ENCODE measurements at regions not wholly inside any gene's neighbourhood (a gene's known extent, or its start where the extent isn't known, plus 50 kb on each side); places are given as distances from the start of the nearest gene placed in this dataset.
"Not testable (repeated sequence)": the region's sequence is repeated elsewhere in the genome, so short reads cannot be mapped to it uniquely, and the experiment has no call there.

- H3K27ac ChIP-seq: no peak overlapping the region
- no peaks in the 10 kb centered on the region for H3K4me1 ChIP-seq
- DNase-seq: no peak
- intact Hi-C loops (cut with DNase I): no loop called here
- H3K9me3 ChIP-seq: no peaks in the 10 kb centered on the region
- no peaks in the 10 kb centered on the region for H3K36me3 ChIP-seq (ENCODE audit: insufficient read depth in 1 of 2, low read depth in 1 of 2)
- no peak for TF ChIP-seq CTCF (IDR thresholded peaks at IDR 0.05)
- H3K27me3 ChIP-seq (ENCODE audit: insufficient read depth in 3 of 3, low read length in 2 of 3): no peaks in the 10 kb centered on the region
- H3K4me3 ChIP-seq: no peak overlapping the region
- no peak for ATAC-seq
Observed at GRCh38 chr11:109677231-109677630, 255.2 kb downstream of the C11orf87 start.

GRCh38 chr11:109677876-109678275 lies 255.9 kb downstream of the C11orf87 start:
- H3K36me3 ChIP-seq (ENCODE audit: insufficient read depth in 1 of 2, low read depth in 1 of 2): no peaks in the 10 kb centered on the region
- H3K27me3 ChIP-seq (ENCODE audit: insufficient read depth in 3 of 3, low read length in 2 of 3): no peaks in the 10 kb centered on the region
- DNase-seq (no peak), ATAC-seq (no peak)
- no peak overlapping the region for H3K4me3 ChIP-seq
- intact Hi-C loops (cut with DNase I): no loop called here
- no peaks in the 10 kb centered on the region for H3K9me3 ChIP-seq
- H3K27ac ChIP-seq: no peak overlapping the region
- H3K4me1 ChIP-seq: no peaks in the 10 kb centered on the region
- no peak for TF ChIP-seq CTCF (IDR thresholded peaks at IDR 0.05)

- no peaks in the 10 kb centered on the region for H3K4me1 ChIP-seq
- DNase-seq (no peak), ATAC-seq (no peak)
- H3K36me3 ChIP-seq (ENCODE audit: insufficient read depth in 1 of 2, low read depth in 1 of 2): no peaks in the 10 kb centered on the region
- H3K4me3 ChIP-seq: no peak overlapping the region
- H3K9me3 ChIP-seq: no peaks in the 10 kb centered on the region
- intact Hi-C loops (cut with DNase I): no loop called here
- H3K27me3 ChIP-seq (ENCODE audit: insufficient read depth in 3 of 3, low read length in 2 of 3): no peaks in the 10 kb centered on the region
- H3K27ac ChIP-seq: no peak overlapping the region
- TF ChIP-seq CTCF (IDR thresholded peaks at IDR 0.05): no peak
Observed at GRCh38 chr11:109680127-109680526, 258.1 kb downstream of the C11orf87 start.

GRCh38 chr11:109682788-109683187 lies 260.8 kb downstream of the C11orf87 start:
- H3K9me3 ChIP-seq; H3K36me3 ChIP-seq (ENCODE audit: insufficient read depth in 1 of 2, low read depth in 1 of 2); H3K4me3 ChIP-seq; H3K27ac ChIP-seq; ATAC-seq; DNase-seq; H3K4me1 ChIP-seq; H3K27me3 ChIP-seq (ENCODE audit: insufficient read depth in 3 of 3, low read length in 2 of 3); intact Hi-C loops (cut with DNase I): not testable (repeated sequence)
- 90 to 96% (median 92%) methylated on average over 1 of the region's 1 CpG for WGBS, 3 donors

GRCh38 chr11:109695696-109696095 lies 273.7 kb downstream of the C11orf87 start:
- Histone ChIP-seq H3K27me3 (ENCODE audit: insufficient read depth in 3 of 3, low read length in 2 of 3) (no peaks in the 10 kb centered on the region), H3K4me3 (no peak overlapping the region), H3K4me1 (no peaks in the 10 kb centered on the region), H3K9me3 (peaks cover 16% of the 10 kb centered on the region), H3K36me3 (ENCODE audit: insufficient read depth in 1 of 2, low read depth in 1 of 2) (no peaks in the 10 kb centered on the region), H3K27ac (no peak overlapping the region)
- intact Hi-C loops (cut with DNase I): loop anchor here in 1 of 2 donors (5.0 kb wide), 1 partner anchor 998 kb away; no protein-coding TSS in a partner anchor
- no peak for ATAC-seq
- WGBS, 3 donors: 67 to 81% (median 73%) methylated on average over 4 of the region's 4 CpGs
- no peak for TF ChIP-seq CTCF (IDR thresholded peaks at IDR 0.05)
- DNase-seq: no peak

Measured in psoas muscle (tissue), 7 donors.